ENCODE measurements at regions not wholly inside any gene's neighbourhood (a gene's known extent, or its start where the extent isn't known, plus 50 kb on each side); places are given as distances from the start of the nearest gene placed in this dataset.

GRCh38 chr9:1708219-1708618 lies 306.9 kb upstream of the SMARCA2 start:
- no peaks in the 10 kb centered on the region for H4K20me1 ChIP-seq (ENCODE audit: insufficient read depth, low read length)
- ATAC-seq (ENCODE audit: insufficient read depth, low read depth), result no peak
- H3K9ac ChIP-seq (ENCODE audit: low read depth, low read length), result no peak overlapping the region
- H3K4me2 ChIP-seq (ENCODE audit: insufficient read depth, low read length), result no peak overlapping the region
- no peaks in the 10 kb centered on the region for H3K27me3 ChIP-seq (ENCODE audit: insufficient read depth, low read length, poor library complexity)
- no peak overlapping the region for H3K27ac ChIP-seq (ENCODE audit: low read length)
- no peaks in the 10 kb centered on the region for H3K79me2 ChIP-seq (ENCODE audit: insufficient read depth, low read length)
- no peak for DNase-seq
- no peaks in the 10 kb centered on the region for H3K4me1 ChIP-seq (ENCODE audit: insufficient read depth, low read length)
- TF ChIP-seq CTCF (IDR thresholded peaks at IDR 0.05; ENCODE audit: borderline replicate concordance, extremely low read depth, low read length, poor library complexity, severe bottlenecking), result no peak
- TF ChIP-seq EZH2 (IDR thresholded peaks at IDR 0.05; ENCODE audit: borderline replicate concordance, low read depth, low read length, severe bottlenecking), result no peak
- no peak overlapping the region for H3K4me3 ChIP-seq (ENCODE audit: low read depth in 1 of 2, low read length in 2 of 2)
- no peaks in the 10 kb centered on the region for H3K9me3 ChIP-seq (ENCODE audit: insufficient read depth, low read length, severe bottlenecking)
- no peak overlapping the region for H2AFZ ChIP-seq (ENCODE audit: low read depth, low read length)
- no peaks in the 10 kb centered on the region for H3K36me3 ChIP-seq (ENCODE audit: insufficient read depth, low read length)

- Histone ChIP-seq H3K9me3 (ENCODE audit: insufficient read depth, low read length, severe bottlenecking) (no peaks in the 10 kb centered on the region), H3K27ac (ENCODE audit: low read length) (no peak overlapping the region), H3K27me3 (ENCODE audit: insufficient read depth, low read length, poor library complexity) (no peaks in the 10 kb centered on the region), H3K4me2 (ENCODE audit: insufficient read depth, low read length) (no peak overlapping the region), H3K79me2 (ENCODE audit: insufficient read depth, low read length) (no peaks in the 10 kb centered on the region), H3K36me3 (ENCODE audit: insufficient read depth, low read length) (no peaks in the 10 kb centered on the region), H3K4me1 (ENCODE audit: insufficient read depth, low read length) (no peaks in the 10 kb centered on the region), H4K20me1 (ENCODE audit: insufficient read depth, low read length) (no peaks in the 10 kb centered on the region), H3K9ac (ENCODE audit: low read depth, low read length) (no peak overlapping the region), H3K4me3 (ENCODE audit: low read depth in 1 of 2, low read length in 2 of 2) (no peak overlapping the region), H2AFZ (ENCODE audit: low read depth, low read length) (no peak overlapping the region)
- peak; percentile 3 for DNase-seq
- TF ChIP-seq CTCF (IDR thresholded peaks at IDR 0.05; ENCODE audit: borderline replicate concordance, extremely low read depth, low read length, poor library complexity, severe bottlenecking) (peak; percentile 46), EZH2 (IDR thresholded peaks at IDR 0.05; ENCODE audit: borderline replicate concordance, low read depth, low read length, severe bottlenecking) (no peak)
- ATAC-seq (ENCODE audit: insufficient read depth, low read depth), result no peak
These were observed 305.8 kb upstream of the SMARCA2 start for GRCh38 chr9:1709347-1709746.

- H2AFZ ChIP-seq (ENCODE audit: low read depth, low read length), result no peak overlapping the region
- H3K9me3 ChIP-seq (ENCODE audit: insufficient read depth, low read length, severe bottlenecking), result no peaks in the 10 kb centered on the region
- H3K4me2 ChIP-seq (ENCODE audit: insufficient read depth, low read length), result no peak overlapping the region
- H3K79me2 ChIP-seq (ENCODE audit: insufficient read depth, low read length), result no peaks in the 10 kb centered on the region
- no peaks in the 10 kb centered on the region for H4K20me1 ChIP-seq (ENCODE audit: insufficient read depth, low read length)
- H3K4me1 ChIP-seq (ENCODE audit: insufficient read depth, low read length), result no peaks in the 10 kb centered on the region
- no peak for ATAC-seq (ENCODE audit: insufficient read depth, low read depth)
- H3K4me3 ChIP-seq (ENCODE audit: low read depth in 1 of 2, low read length in 2 of 2), result no peak overlapping the region
- no peak for DNase-seq
- no peak overlapping the region for H3K9ac ChIP-seq (ENCODE audit: low read depth, low read length)
- no peaks in the 10 kb centered on the region for H3K36me3 ChIP-seq (ENCODE audit: insufficient read depth, low read length)
- H3K27ac ChIP-seq (ENCODE audit: low read length), result no peak overlapping the region
- TF ChIP-seq EZH2 (IDR thresholded peaks at IDR 0.05; ENCODE audit: borderline replicate concordance, low read depth, low read length, severe bottlenecking), result no peak
- no peak for TF ChIP-seq CTCF (IDR thresholded peaks at IDR 0.05; ENCODE audit: borderline replicate concordance, extremely low read depth, low read length, poor library complexity, severe bottlenecking)
- H3K27me3 ChIP-seq (ENCODE audit: insufficient read depth, low read length, poor library complexity), result no peaks in the 10 kb centered on the region
These were observed 302.2 kb upstream of the SMARCA2 start for GRCh38 chr9:1712861-1713450.

GRCh38 chr9:1713841-1714240 lies 301.3 kb upstream of the SMARCA2 start:
- H3K4me3 ChIP-seq (ENCODE audit: low read depth in 1 of 2, low read length in 2 of 2), result no peak overlapping the region
- H3K27me3 ChIP-seq (ENCODE audit: insufficient read depth, low read length, poor library complexity), result no peaks in the 10 kb centered on the region
- no peak overlapping the region for H2AFZ ChIP-seq (ENCODE audit: low read depth, low read length)
- no peaks in the 10 kb centered on the region for H3K4me1 ChIP-seq (ENCODE audit: insufficient read depth, low read length)
- no peak overlapping the region for H3K4me2 ChIP-seq (ENCODE audit: insufficient read depth, low read length)
- H3K79me2 ChIP-seq (ENCODE audit: insufficient read depth, low read length), result no peaks in the 10 kb centered on the region
- H4K20me1 ChIP-seq (ENCODE audit: insufficient read depth, low read length), result no peaks in the 10 kb centered on the region
- no peak for ATAC-seq (ENCODE audit: insufficient read depth, low read depth)
- H3K27ac ChIP-seq (ENCODE audit: low read length), result no peak overlapping the region
- no peaks in the 10 kb centered on the region for H3K9me3 ChIP-seq (ENCODE audit: insufficient read depth, low read length, severe bottlenecking)
- H3K9ac ChIP-seq (ENCODE audit: low read depth, low read length), result no peak overlapping the region
- DNase-seq, result no peak
- TF ChIP-seq EZH2 (IDR thresholded peaks at IDR 0.05; ENCODE audit: borderline replicate concordance, low read depth, low read length, severe bottlenecking) (no peak), CTCF (IDR thresholded peaks at IDR 0.05; ENCODE audit: borderline replicate concordance, extremely low read depth, low read length, poor library complexity, severe bottlenecking) (no peak)
- H3K36me3 ChIP-seq (ENCODE audit: insufficient read depth, low read length), result no peaks in the 10 kb centered on the region

All from DND-41 (cell line).